AG04450 (cell line): ENCODE measurements at regions not wholly inside any gene's neighbourhood (a gene's known extent, or its start where the extent isn't known, plus 50 kb on each side); places are given as distances from the start of the nearest gene placed in this dataset.

Source experiments
- CTCF ChIA-PET: fragments of 300-600, 350-600 bp; formaldehyde crosslinking; extraction: SDS; loops from one replicate; lab custom pipeline; 2022; ENCODE audit warnings: antibody characterized with exemption, inconsistent platforms; lab: Charles Lee
- POLR2A ChIA-PET: fragments of 350-600 bp; formaldehyde crosslinking; extraction: SDS; loops from one replicate; lab custom pipeline; 2021; ENCODE audit warnings: antibody characterized with exemption, inconsistent platforms; lab: Yijun Ruan, JAX
- DNase-seq: peaks from one replicate; pipeline ENCODE4 v3.0.0-alpha.2; 2011; ENCODE audit warnings: low read depth, low spot score
- H3K27ac ChIP-seq: one replicate; pipeline ENCODE4 v1.5.1; 2012; ENCODE audit warnings: low read depth, low read length, control low read depth
- H3K27me3 ChIP-seq: one replicate; pipeline ENCODE4 v1.6.0; 2012; ENCODE audit warnings: low read length; ENCODE audit not compliant: control insufficient read depth, insufficient read depth
- H3K4me3 ChIP-seq: 2 replicates; pipeline ENCODE4 v1.5.1; 2011; ENCODE audit warnings: mild to moderate bottlenecking, low read depth, low read length, control low read depth
- H3K9me3 ChIP-seq: 2 replicates; pipeline ENCODE4 v1.5.1; 2012; ENCODE audit warnings: low read length; ENCODE audit not compliant: control insufficient read depth, insufficient read depth
- CTCF ChIP-seq: IDR thresholded peaks from 2 replicates; pipeline ENCODE4 v1.5.1; 2011; ENCODE audit warnings: low read depth, low read length, control low read depth, inconsistent platforms

GRCh38 chr5:117455236-117456233 is 880.9 kb upstream of the SEMA6A start:
- 0 out of 2 replicates have a peak, but pooled peaks cover 4% of the 10 kb centered on the region for H3K9me3 ChIP-seq
- DNase-seq: no peak
- ChIA-PET CTCF (interaction anchor here (0.5 to 1.5 kb wide), 5 partner anchors 13 to 1337 kb away, joined by 3 to 6 read pairs (median 3); no protein-coding TSS in a partner anchor), POLR2A (no interaction called here)
- no peak overlapping the region for H3K27ac ChIP-seq
- H3K27me3 ChIP-seq: no peaks in the 10 kb centered on the region
- H3K4me3 ChIP-seq: no peak overlapping the region
- 0 out of 2 replicates have a peak, but pooled peaks have one; percentile 2 for TF ChIP-seq CTCF

GRCh38 chr5:117454716-117455212 is 880.1 kb upstream of the SEMA6A start:
- Histone ChIP-seq H3K4me3 (no peak overlapping the region), H3K27ac (no peak overlapping the region), H3K9me3 (0 out of 2 replicates have a peak, but pooled peaks cover 4% of the 10 kb centered on the region), H3K27me3 (no peaks in the 10 kb centered on the region)
- POLR2A ChIA-PET: no interaction called here
- CTCF ChIA-PET: interaction anchor here (0.5 to 1.5 kb wide), 7 partner anchors 12 to 1502 kb away, joined by 3 to 6 read pairs (median 3); no protein-coding TSS in a partner anchor
- DNase-seq: no peak
- TF ChIP-seq CTCF: peak; percentile 59

- DNase-seq: no peak
- TF ChIP-seq CTCF: no peak
- no peak overlapping the region for H3K27ac ChIP-seq
- no peaks in the 10 kb centered on the region for H3K27me3 ChIP-seq
- no peak overlapping the region for H3K4me3 ChIP-seq
- POLR2A ChIA-PET: no interaction called here
- CTCF ChIA-PET: no interaction called here
- no peaks in the 10 kb centered on the region for H3K9me3 ChIP-seq
These were observed 862.2 kb upstream of the SEMA6A start for GRCh38 chr5:117436846-117437245.

GRCh38 chr5:117435203-117435602 is 860.6 kb upstream of the SEMA6A start:
- no peak for DNase-seq
- H3K27ac ChIP-seq: no peak overlapping the region
- no peaks in the 10 kb centered on the region for H3K9me3 ChIP-seq
- H3K4me3 ChIP-seq: no peak overlapping the region
- H3K27me3 ChIP-seq: no peaks in the 10 kb centered on the region
- ChIA-PET CTCF (no interaction called here), POLR2A (no interaction called here)
- no peak for TF ChIP-seq CTCF

GRCh38 chr5:117434254-117434653 is 859.6 kb upstream of the SEMA6A start:
- ChIA-PET CTCF (no interaction called here), POLR2A (no interaction called here)
- H3K27me3 ChIP-seq: no peaks in the 10 kb centered on the region
- H3K4me3 ChIP-seq: no peak overlapping the region
- no peak overlapping the region for H3K27ac ChIP-seq
- no peak for TF ChIP-seq CTCF
- no peaks in the 10 kb centered on the region for H3K9me3 ChIP-seq
- DNase-seq: no peak
